ENCODE measurements at regions not wholly inside any gene's neighbourhood (a gene's known extent, or its start where the extent isn't known, plus 50 kb on each side); places are given as distances from the start of the nearest gene placed in this dataset.

DNA sequence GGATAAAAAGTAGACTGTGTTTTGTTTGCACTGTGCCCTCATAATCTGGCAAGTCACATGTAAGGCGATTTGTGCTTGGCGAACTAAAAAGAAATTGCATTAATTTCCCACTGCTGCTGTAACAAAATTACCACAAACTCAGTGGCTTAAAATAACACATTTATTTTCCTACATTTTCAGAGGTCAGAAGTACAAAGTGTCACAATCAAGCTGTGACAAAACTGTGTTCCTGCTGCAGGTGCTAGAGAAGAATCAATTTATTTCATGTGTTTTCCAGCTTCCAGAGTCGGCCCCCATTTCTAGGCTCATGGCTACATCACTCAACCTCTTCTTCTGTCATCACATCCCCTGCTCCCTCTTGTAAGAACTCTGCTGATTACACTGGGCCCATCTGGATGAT lies 158.6 kb upstream of the UFM1 start:
- no peaks in the 10 kb centered on the region for H3K27me3 ChIP-seq
- no peaks in the 10 kb centered on the region for H3K79me2 ChIP-seq
- DNase-seq (ENCODE audit: low spot score), result no peak
- H3K9me2 ChIP-seq (replicated peaks; ENCODE audit: insufficient read depth), result no peaks in the 10 kb centered on the region
- no peak overlapping the region for H2AFZ ChIP-seq
- TF ChIP-seq EZH2phosphoT487 (IDR thresholded peaks at IDR 0.05; ENCODE audit: low read depth, severe bottlenecking, unreplicated experiment) (no peak), EZH2 (IDR thresholded peaks at IDR 0.05; ENCODE audit: borderline replicate concordance) (no peak)
- TF ChIP-seq, protein P1, sequence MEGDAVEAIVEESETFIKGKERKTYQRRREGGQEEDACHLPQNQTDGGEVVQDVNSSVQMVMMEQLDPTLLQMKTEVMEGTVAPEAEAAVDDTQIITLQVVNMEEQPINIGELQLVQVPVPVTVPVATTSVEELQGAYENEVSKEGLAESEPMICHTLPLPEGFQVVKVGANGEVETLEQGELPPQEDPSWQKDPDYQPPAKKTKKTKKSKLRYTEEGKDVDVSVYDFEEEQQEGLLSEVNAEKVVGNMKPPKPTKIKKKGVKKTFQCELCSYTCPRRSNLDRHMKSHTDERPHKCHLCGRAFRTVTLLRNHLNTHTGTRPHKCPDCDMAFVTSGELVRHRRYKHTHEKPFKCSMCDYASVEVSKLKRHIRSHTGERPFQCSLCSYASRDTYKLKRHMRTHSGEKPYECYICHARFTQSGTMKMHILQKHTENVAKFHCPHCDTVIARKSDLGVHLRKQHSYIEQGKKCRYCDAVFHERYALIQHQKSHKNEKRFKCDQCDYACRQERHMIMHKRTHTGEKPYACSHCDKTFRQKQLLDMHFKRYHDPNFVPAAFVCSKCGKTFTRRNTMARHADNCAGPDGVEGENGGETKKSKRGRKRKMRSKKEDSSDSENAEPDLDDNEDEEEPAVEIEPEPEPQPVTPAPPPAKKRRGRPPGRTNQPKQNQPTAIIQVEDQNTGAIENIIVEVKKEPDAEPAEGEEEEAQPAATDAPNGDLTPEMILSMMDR (IDR thresholded peaks at IDR 0.05; ENCODE audit: poor library complexity), result no peak
- H3K4me3 ChIP-seq, result no peak overlapping the region
- H3K9me3 ChIP-seq (ENCODE audit: low read depth), result no peaks in the 10 kb centered on the region
- 92% methylated on average over 3 of the region's 3 CpGs for WGBS (ENCODE audit: low lambda C conversion rate, missing lambda C conversion rate)
- no peaks in the 10 kb centered on the region for H3K36me3 ChIP-seq (replicated peaks; ENCODE audit: insufficient read depth, low read depth)
- no peaks in the 10 kb centered on the region for H4K20me1 ChIP-seq (ENCODE audit: insufficient read depth, poor library complexity, severe bottlenecking)
- no peak overlapping the region for H3K27ac ChIP-seq
- H3K4me1 ChIP-seq (ENCODE audit: insufficient read depth), result no peaks in the 10 kb centered on the region
- no peak overlapping the region for H3K4me2 ChIP-seq

DNA sequence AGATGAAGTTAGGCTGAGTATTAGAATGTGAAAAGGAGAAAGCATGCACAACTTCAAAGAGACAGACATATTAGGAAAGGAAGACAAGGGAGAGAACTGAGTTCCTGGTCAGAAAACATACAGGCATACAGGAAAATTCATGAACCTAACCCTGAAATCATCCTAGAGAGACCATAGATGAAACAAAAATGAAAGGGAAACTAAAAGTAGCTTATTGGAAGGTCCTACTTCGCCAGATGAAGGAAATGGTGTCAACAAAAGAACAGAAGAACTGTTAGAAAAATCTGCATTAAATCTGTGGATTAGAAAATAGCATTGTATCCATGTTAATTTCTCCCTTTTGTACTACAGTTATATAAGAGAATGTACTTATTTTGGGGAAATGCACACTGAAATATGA lies 169.0 kb upstream of the UFM1 start:
- H3K9me2 ChIP-seq (replicated peaks; ENCODE audit: insufficient read depth), result no peaks in the 10 kb centered on the region
- no peak for TF ChIP-seq EZH2 (IDR thresholded peaks at IDR 0.05; ENCODE audit: borderline replicate concordance)
- TF ChIP-seq EZH2phosphoT487 (IDR thresholded peaks at IDR 0.05; ENCODE audit: low read depth, severe bottlenecking, unreplicated experiment), result no peak
- TF ChIP-seq, protein P1 (IDR thresholded peaks at IDR 0.05; ENCODE audit: poor library complexity), result no peak
- no peaks in the 10 kb centered on the region for H3K9me3 ChIP-seq (ENCODE audit: low read depth)
- H3K36me3 ChIP-seq (replicated peaks; ENCODE audit: insufficient read depth, low read depth), result no peaks in the 10 kb centered on the region
- no peaks in the 10 kb centered on the region for H3K4me1 ChIP-seq (ENCODE audit: insufficient read depth)
- no peak overlapping the region for H3K4me2 ChIP-seq
- H4K20me1 ChIP-seq (ENCODE audit: insufficient read depth, poor library complexity, severe bottlenecking), result no peaks in the 10 kb centered on the region
- no peak overlapping the region for H2AFZ ChIP-seq
- no peak overlapping the region for H3K4me3 ChIP-seq
- H3K79me2 ChIP-seq, result no peaks in the 10 kb centered on the region
- no peak for DNase-seq (ENCODE audit: low spot score)
- H3K27ac ChIP-seq, result no peak overlapping the region
- 85% methylated on average over 1 of the region's 1 CpG for WGBS (ENCODE audit: low lambda C conversion rate, missing lambda C conversion rate)
- no peaks in the 10 kb centered on the region for H3K27me3 ChIP-seq

DNA sequence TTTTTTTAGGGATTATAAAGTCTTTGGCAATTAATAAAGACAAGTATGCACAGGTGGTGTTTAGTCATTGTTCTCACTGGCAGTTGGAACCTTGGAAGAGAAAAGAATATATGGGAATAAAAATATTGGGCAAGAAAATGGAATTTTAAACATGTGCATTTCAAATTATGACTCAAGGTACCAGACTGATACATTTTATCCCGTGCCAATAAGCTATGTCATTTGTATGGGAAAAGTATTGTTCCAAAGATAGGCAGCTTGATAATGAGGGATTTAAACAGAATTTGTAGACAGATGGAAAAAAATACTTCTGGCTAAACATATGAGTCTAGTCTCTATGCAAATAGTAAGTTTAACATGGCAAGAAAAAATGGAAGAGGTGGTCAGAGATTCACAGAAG lies 169.5 kb upstream of the UFM1 start:
- TF ChIP-seq EZH2 (IDR thresholded peaks at IDR 0.05; ENCODE audit: borderline replicate concordance) (no peak), EZH2phosphoT487 (IDR thresholded peaks at IDR 0.05; ENCODE audit: low read depth, severe bottlenecking, unreplicated experiment) (no peak)
- TF ChIP-seq, protein P1 (IDR thresholded peaks at IDR 0.05; ENCODE audit: poor library complexity), result no peak
- Histone ChIP-seq H3K4me1 (ENCODE audit: insufficient read depth) (no peaks in the 10 kb centered on the region), H3K9me2 (replicated peaks; ENCODE audit: insufficient read depth) (no peaks in the 10 kb centered on the region), H3K27ac (no peak overlapping the region), H3K9me3 (ENCODE audit: low read depth) (no peaks in the 10 kb centered on the region), H3K79me2 (no peaks in the 10 kb centered on the region), H3K4me2 (no peak overlapping the region), H3K4me3 (no peak overlapping the region), H4K20me1 (ENCODE audit: insufficient read depth, poor library complexity, severe bottlenecking) (no peaks in the 10 kb centered on the region), H2AFZ (no peak overlapping the region), H3K27me3 (no peaks in the 10 kb centered on the region), H3K36me3 (replicated peaks; ENCODE audit: insufficient read depth, low read depth) (no peaks in the 10 kb centered on the region)
- 94% methylated on average over 1 of the region's 1 CpG for WGBS (ENCODE audit: low lambda C conversion rate, missing lambda C conversion rate)
- no peak for DNase-seq (ENCODE audit: low spot score)

DNA sequence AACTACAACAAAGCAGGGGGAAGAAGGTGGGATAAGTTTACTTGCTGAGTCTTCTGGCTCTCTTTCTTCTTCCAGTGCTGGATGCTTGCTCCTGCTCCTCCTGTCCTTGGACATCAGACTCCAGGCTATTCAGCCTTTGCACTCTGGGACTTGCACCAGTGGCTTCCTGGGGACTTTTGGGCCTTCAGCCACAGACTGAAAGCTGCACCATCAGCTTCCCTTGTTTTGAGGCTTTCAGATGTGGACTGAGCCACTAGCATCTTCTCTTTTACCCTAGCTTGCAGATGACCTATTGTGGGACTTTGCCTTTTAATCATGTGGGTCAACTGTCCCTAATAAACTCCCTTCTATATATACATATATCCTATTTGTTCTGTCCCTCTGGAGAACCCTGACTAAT lies 173.0 kb upstream of the UFM1 start:
- Histone ChIP-seq H3K9me3 (ENCODE audit: low read depth) (no peaks in the 10 kb centered on the region), H3K79me2 (no peaks in the 10 kb centered on the region), H3K4me1 (ENCODE audit: insufficient read depth) (no peaks in the 10 kb centered on the region), H4K20me1 (ENCODE audit: insufficient read depth, poor library complexity, severe bottlenecking) (no peaks in the 10 kb centered on the region), H3K27ac (no peak overlapping the region), H3K4me3 (no peak overlapping the region), H3K9me2 (replicated peaks; ENCODE audit: insufficient read depth) (no peaks in the 10 kb centered on the region), H3K27me3 (no peaks in the 10 kb centered on the region), H3K4me2 (no peak overlapping the region), H3K36me3 (replicated peaks; ENCODE audit: insufficient read depth, low read depth) (no peaks in the 10 kb centered on the region), H2AFZ (no peak overlapping the region)
- TF ChIP-seq EZH2phosphoT487 (IDR thresholded peaks at IDR 0.05; ENCODE audit: low read depth, severe bottlenecking, unreplicated experiment) (no peak), EZH2 (IDR thresholded peaks at IDR 0.05; ENCODE audit: borderline replicate concordance) (no peak)
- TF ChIP-seq, protein P1 (IDR thresholded peaks at IDR 0.05; ENCODE audit: poor library complexity), result no peak
- no peak for DNase-seq (ENCODE audit: low spot score)
